Peyer's patch (tissue), 4 donors: ENCODE measurements at regions not wholly inside any gene's neighbourhood (a gene's known extent, or its start where the extent isn't known, plus 50 kb on each side); places are given as distances from the start of the nearest gene placed in this dataset.

ENCODE experiments used
- POLR2A ChIP-seq, 2 donors: fragments of 450-650 bp; IDR thresholded peaks; one replicate each; pipeline ENCODE4 v1.5.1; 2017; ENCODE audit warnings: antibody characterized with exemption in 2 of 2, mild to moderate bottlenecking in 2 of 2, moderate library complexity in 2 of 2
- TF ChIP-seq, protein P1 (sequence below), 6 experiments: fragments of 450-650 bp in 4 of 6; fragments of 200-600 bp in 2 of 6; sonication (generic) in 1 of 6; IDR thresholded peaks; one replicate each; pipeline ENCODE4 v1.5.1; 2017 to 2019; ENCODE audit warnings: antibody characterized with exemption in 6 of 6, mild to moderate bottlenecking in 3 of 6, moderate library complexity in 1 of 6

DNA sequence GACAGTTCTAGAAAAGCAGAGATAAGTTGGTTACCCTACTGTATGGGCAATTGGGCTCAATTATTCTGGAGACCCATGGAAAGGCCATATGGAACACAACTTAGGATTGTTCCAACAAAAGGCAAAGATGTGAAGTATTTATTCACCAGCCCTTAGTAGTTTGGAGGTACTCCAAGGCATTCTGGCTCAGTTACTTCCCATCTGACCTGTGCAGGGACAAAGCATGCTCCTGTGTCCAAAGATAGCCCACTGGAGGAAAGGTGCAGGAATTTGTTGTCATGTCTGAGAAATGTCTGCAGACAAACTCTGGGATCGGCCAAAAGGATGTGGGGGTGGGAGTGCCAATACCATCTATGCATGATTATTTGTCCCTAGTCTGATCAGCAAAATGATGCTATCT is 279.5 kb upstream of the PTGER4 start:
- TF ChIP-seq, protein P1, sequence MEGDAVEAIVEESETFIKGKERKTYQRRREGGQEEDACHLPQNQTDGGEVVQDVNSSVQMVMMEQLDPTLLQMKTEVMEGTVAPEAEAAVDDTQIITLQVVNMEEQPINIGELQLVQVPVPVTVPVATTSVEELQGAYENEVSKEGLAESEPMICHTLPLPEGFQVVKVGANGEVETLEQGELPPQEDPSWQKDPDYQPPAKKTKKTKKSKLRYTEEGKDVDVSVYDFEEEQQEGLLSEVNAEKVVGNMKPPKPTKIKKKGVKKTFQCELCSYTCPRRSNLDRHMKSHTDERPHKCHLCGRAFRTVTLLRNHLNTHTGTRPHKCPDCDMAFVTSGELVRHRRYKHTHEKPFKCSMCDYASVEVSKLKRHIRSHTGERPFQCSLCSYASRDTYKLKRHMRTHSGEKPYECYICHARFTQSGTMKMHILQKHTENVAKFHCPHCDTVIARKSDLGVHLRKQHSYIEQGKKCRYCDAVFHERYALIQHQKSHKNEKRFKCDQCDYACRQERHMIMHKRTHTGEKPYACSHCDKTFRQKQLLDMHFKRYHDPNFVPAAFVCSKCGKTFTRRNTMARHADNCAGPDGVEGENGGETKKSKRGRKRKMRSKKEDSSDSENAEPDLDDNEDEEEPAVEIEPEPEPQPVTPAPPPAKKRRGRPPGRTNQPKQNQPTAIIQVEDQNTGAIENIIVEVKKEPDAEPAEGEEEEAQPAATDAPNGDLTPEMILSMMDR (IDR thresholded peaks at IDR 0.05), result no peak
- TF ChIP-seq POLR2A (IDR thresholded peaks at IDR 0.05), result no peak
